Endodermal cell (in vitro differentiated cells): ENCODE measurements at regions not wholly inside any gene's neighbourhood (a gene's known extent, or its start where the extent isn't known, plus 50 kb on each side); places are given as distances from the start of the nearest gene placed in this dataset.

Experiments used
- DNase-seq: peaks from one replicate; pipeline ENCODE4 v3.0.0-alpha.2; 2017
- H3K27ac ChIP-seq: 2 replicates; pipeline ENCODE4 v1.5.1; 2013; ENCODE audit warnings: mild to moderate bottlenecking, low read depth, low read length, moderate library complexity
- H3K27me3 ChIP-seq: 2 replicates; pipeline ENCODE4 v1.6.1; 2013; ENCODE audit warnings: mild to moderate bottlenecking, low read length, moderate library complexity; ENCODE audit not compliant: insufficient read depth, control insufficient read depth, poor library complexity, severe bottlenecking
- H3K36me3 ChIP-seq: 2 replicates; pipeline ENCODE4 v1.7.0; 2013; ENCODE audit warnings: mild to moderate bottlenecking, low read length, moderate library complexity; ENCODE audit not compliant: control insufficient read depth, insufficient read depth
- H3K4me1 ChIP-seq: one replicate; pipeline ENCODE4 v1.7.0; 2013; ENCODE audit warnings: low read length; ENCODE audit not compliant: control insufficient read depth, insufficient read depth
- H3K4me3 ChIP-seq: 2 replicates; pipeline ENCODE4 v1.5.1; 2013; ENCODE audit warnings: mild to moderate bottlenecking, low read length, moderate library complexity
- H3K9ac ChIP-seq: 2 replicates; pipeline ENCODE4 v1.6.1; 2013; ENCODE audit warnings: mild to moderate bottlenecking, low read length, moderate library complexity; ENCODE audit not compliant: poor library complexity, severe bottlenecking; ENCODE audit errors: extremely low read depth
- H3K9me3 ChIP-seq: 2 replicates; pipeline ENCODE4 v1.6.1; 2013; ENCODE audit warnings: mild to moderate bottlenecking, low read length, moderate library complexity; ENCODE audit not compliant: control insufficient read depth
- H3K27ac Mint-ChIP-seq: 2 replicates; pipeline ENCODE4 v1.8.0; 2020; ENCODE audit warnings: mixed read lengths
- H3K27me3 Mint-ChIP-seq: 2 replicates; pipeline ENCODE4 v1.8.0; 2021; ENCODE audit warnings: mild to moderate bottlenecking, mixed read lengths; ENCODE audit not compliant: insufficient read depth
- H3K36me3 Mint-ChIP-seq: 2 replicates; pipeline ENCODE4 v1.8.0; 2020; ENCODE audit warnings: low read depth, mixed read lengths
- H3K4me1 Mint-ChIP-seq: 2 replicates; pipeline ENCODE4 v1.8.0; 2020; ENCODE audit warnings: mixed read lengths
- H3K4me3 Mint-ChIP-seq: 2 replicates; pipeline ENCODE4 v1.8.0; 2020; ENCODE audit warnings: mild to moderate bottlenecking, moderate library complexity, mixed read lengths
- H3K9me3 Mint-ChIP-seq: 2 replicates; pipeline ENCODE4 v1.8.0; 2020; ENCODE audit warnings: mild to moderate bottlenecking, mixed read lengths
- CTCF ChIP-seq: fragments of 200-600 bp; sonication (generic); conservative IDR thresholded peaks from 2 replicates; pipeline ENCODE4 v1.5.0; 2021; ENCODE audit warnings: antibody characterized with exemption, mild to moderate bottlenecking
- WGBS, 2 experiments: methylation state at CpG; one replicate each; pipeline versions ENCODE4 v1.1.5 to v1.1.7; 2013; ENCODE audit warnings: missing lambda C conversion rate in 2 of 2, mixed read lengths in 1 of 2; ENCODE audit not compliant: insufficient coverage in 1 of 2, insufficient read length in 1 of 2; 5-methylcytosine and 5-hydroxymethylcytosine counted together

DNA sequence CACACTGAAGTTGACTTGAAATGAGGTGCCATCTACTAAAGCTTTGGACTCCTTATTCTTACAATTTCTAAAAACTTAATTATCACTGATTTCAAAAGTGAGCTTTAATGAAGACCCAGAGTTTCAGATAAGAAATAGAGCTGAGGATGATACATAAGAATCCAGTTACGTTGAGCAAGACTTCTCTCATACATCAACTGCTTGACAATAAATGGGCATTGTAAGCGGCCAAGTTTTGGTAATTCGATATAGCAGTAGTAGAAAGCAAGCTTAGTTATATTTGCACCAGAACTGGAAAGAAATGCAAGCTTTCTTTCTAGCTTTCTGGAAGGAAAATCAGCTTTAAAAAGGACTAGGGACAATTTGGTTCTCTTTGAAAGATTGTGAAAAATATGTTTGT lies 1359.6 kb downstream of the FSCB start:
- no peaks in the 10 kb centered on the region for H3K27me3 Mint-ChIP-seq
- H3K4me3 ChIP-seq = no peak overlapping the region
- no peaks in the 10 kb centered on the region for H3K36me3 Mint-ChIP-seq
- no peak overlapping the region for H3K27ac ChIP-seq
- H3K4me3 Mint-ChIP-seq = no peak overlapping the region
- no peaks in the 10 kb centered on the region for H3K27me3 ChIP-seq
- H3K9me3 ChIP-seq = no peaks in the 10 kb centered on the region
- no peaks in the 10 kb centered on the region for H3K4me1 ChIP-seq
- no peak for DNase-seq
- H3K9me3 Mint-ChIP-seq = no peaks in the 10 kb centered on the region
- no peak for TF ChIP-seq CTCF
- H3K4me1 Mint-ChIP-seq = no peaks in the 10 kb centered on the region
- H3K36me3 ChIP-seq = no peaks in the 10 kb centered on the region
- H3K27ac Mint-ChIP-seq = no peak overlapping the region
- H3K9ac ChIP-seq = no peak overlapping the region
- 74 to 97% methylated on average over 3 of the region's 3 CpGs for WGBS, 2 experiments

DNA sequence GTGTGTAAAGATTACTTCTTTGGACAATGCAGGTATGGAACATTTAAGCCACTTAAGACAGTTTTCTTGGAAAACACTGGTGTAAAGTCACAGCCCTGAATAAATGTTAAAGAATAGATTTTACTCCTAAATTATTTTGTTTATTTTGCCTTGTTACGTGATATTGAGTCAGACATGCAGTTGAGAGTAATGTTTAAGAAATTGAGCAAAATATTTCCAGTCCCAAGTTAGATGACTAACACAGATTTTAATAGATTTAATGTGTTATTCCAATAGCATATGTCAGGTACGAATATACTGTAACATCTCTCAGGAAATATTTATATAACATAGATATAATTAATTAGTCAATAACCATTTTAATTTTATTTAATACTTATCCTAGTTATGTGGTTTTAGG lies 1361.7 kb downstream of the FSCB start:
- no peak overlapping the region for H3K27ac ChIP-seq
- H3K9me3 ChIP-seq = no peaks in the 10 kb centered on the region
- Mint-ChIP-seq H3K27me3 (no peaks in the 10 kb centered on the region), H3K27ac (no peak overlapping the region), H3K4me3 (no peak overlapping the region), H3K4me1 (no peaks in the 10 kb centered on the region), H3K36me3 (no peaks in the 10 kb centered on the region), H3K9me3 (no peaks in the 10 kb centered on the region)
- no peaks in the 10 kb centered on the region for H3K27me3 ChIP-seq
- H3K9ac ChIP-seq = no peak overlapping the region
- no peak for TF ChIP-seq CTCF
- no peak for DNase-seq
- H3K4me1 ChIP-seq = no peaks in the 10 kb centered on the region
- H3K36me3 ChIP-seq = no peaks in the 10 kb centered on the region
- WGBS, 2 experiments = 100% methylated on average over 1 of the region's 2 CpGs; no CpG with 5 or more reads in 1 of the 2 experiments
- H3K4me3 ChIP-seq = no peak overlapping the region

DNA sequence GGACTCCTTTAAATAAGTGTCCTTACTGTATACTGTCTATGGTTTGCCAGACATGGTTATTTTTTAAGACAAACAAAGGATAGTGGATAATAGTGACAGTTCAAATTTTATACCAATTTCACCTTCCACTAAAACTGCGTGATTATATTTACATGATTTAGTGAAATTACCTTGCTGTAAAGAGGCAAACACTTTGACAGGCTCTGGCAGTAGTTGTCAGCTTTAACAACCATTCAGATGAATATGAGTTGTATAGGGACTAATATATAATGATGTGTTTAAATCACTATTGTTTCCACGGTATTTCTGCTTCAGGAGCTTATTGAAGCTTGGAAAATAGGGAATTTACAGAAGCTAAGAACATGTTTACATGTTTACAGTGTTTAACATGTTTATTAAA lies 1364.0 kb downstream of the FSCB start:
- Histone ChIP-seq H3K4me1 (no peaks in the 10 kb centered on the region), H3K9ac (no peak overlapping the region), H3K36me3 (no peaks in the 10 kb centered on the region), H3K4me3 (no peak overlapping the region), H3K27ac (no peak overlapping the region), H3K27me3 (no peaks in the 10 kb centered on the region), H3K9me3 (no peaks in the 10 kb centered on the region)
- no peaks in the 10 kb centered on the region for H3K27me3 Mint-ChIP-seq
- 89% methylated on average over 2 of the region's 2 CpGs; no CpG with 5 or more reads in 1 of the 2 experiments for WGBS, 2 experiments
- no peak for DNase-seq
- no peaks in the 10 kb centered on the region for H3K36me3 Mint-ChIP-seq
- H3K27ac Mint-ChIP-seq = no peak overlapping the region
- H3K4me1 Mint-ChIP-seq = no peaks in the 10 kb centered on the region
- H3K9me3 Mint-ChIP-seq = no peaks in the 10 kb centered on the region
- no peak overlapping the region for H3K4me3 Mint-ChIP-seq
- no peak for TF ChIP-seq CTCF
